Keratinocyte (primary cell): ENCODE measurements at regions not wholly inside any gene's neighbourhood (a gene's known extent, or its start where the extent isn't known, plus 50 kb on each side); places are given as distances from the start of the nearest gene placed in this dataset.

Experiments
- DNase-seq: peaks from one replicate; pipeline ENCODE4 v3.0.0-alpha.2; 2011; ENCODE audit warnings: low read depth, missing footprints, low spot score
- FAIRE-seq: peaks from 2 replicates; lab custom pipeline; 2011; peaks lifted over from hg19 to GRCh38; lab: Jason Lieb, UNC
- H2AFZ ChIP-seq: 2 replicates; pipeline ENCODE4 v1.6.0; 2012; ENCODE audit warnings: low read length, control low read depth, inconsistent platforms; ENCODE audit not compliant: control insufficient read depth
- H3K27ac ChIP-seq: 2 replicates; pipeline ENCODE4 v1.5.1; 2011; ENCODE audit warnings: low read length; ENCODE audit not compliant: control insufficient read depth, insufficient read depth
- H3K27me3 ChIP-seq: 3 replicates; pipeline ENCODE4 v1.6.0; 2011; ENCODE audit warnings: low read length; ENCODE audit not compliant: control insufficient read depth, insufficient read depth; ENCODE audit errors: extremely low read depth
- H3K36me3 ChIP-seq, 2 experiments: 2 replicates in 1 of 2; 3 replicates in 1 of 2; pipeline ENCODE4 v1.5.1; 2011; ENCODE audit warnings: low read length in 2 of 2, mild to moderate bottlenecking in 1 of 2; ENCODE audit not compliant: control insufficient read depth in 2 of 2, insufficient read depth in 2 of 2; ENCODE audit errors: extremely low read depth in 1 of 2
- H3K4me1 ChIP-seq: 3 replicates; pipeline ENCODE4 v1.5.1; 2011; ENCODE audit warnings: low read length; ENCODE audit not compliant: control insufficient read depth, insufficient read depth; ENCODE audit errors: extremely low read depth
- H3K4me2 ChIP-seq: 3 replicates; pipeline ENCODE4 v1.6.0; 2011; ENCODE audit warnings: low read depth, low read length; ENCODE audit not compliant: control insufficient read depth, insufficient read depth; ENCODE audit errors: extremely low read depth
- H3K4me3 ChIP-seq, 3 experiments: fragments of 200-600 bp in 1 of 3; sonication (generic) in 1 of 3; 2 replicates in 2 of 3; 3 replicates in 1 of 3; pipeline ENCODE4 v1.5.1; 2011 to 2016; ENCODE audit warnings: low read length in 3 of 3, mild to moderate bottlenecking in 3 of 3, control low read depth in 2 of 3, inconsistent platforms in 1 of 3, low read depth in 1 of 3, mixed read lengths in 1 of 3, mixed run types in 1 of 3, moderate library complexity in 1 of 3; ENCODE audit not compliant: control insufficient read depth in 2 of 3, insufficient read depth in 2 of 3; ENCODE audit errors: extremely low read depth in 1 of 3
- H3K79me2 ChIP-seq: 2 replicates; pipeline ENCODE4 v1.6.0; 2012; ENCODE audit warnings: low read length; ENCODE audit not compliant: control insufficient read depth, insufficient read depth
- H3K9ac ChIP-seq: 3 replicates; pipeline ENCODE4 v1.6.0; 2011; ENCODE audit warnings: low read length; ENCODE audit not compliant: control insufficient read depth, insufficient read depth; ENCODE audit errors: extremely low read depth
- H3K9me1 ChIP-seq: 3 replicates; pipeline ENCODE4 v1.6.0; 2011; ENCODE audit warnings: low read length; ENCODE audit not compliant: control insufficient read depth, insufficient read depth; ENCODE audit errors: extremely low read depth
- H3K9me3 ChIP-seq: 2 replicates; pipeline ENCODE4 v1.5.1; 2012; ENCODE audit warnings: low read depth, low read length; ENCODE audit not compliant: control insufficient read depth
- H4K20me1 ChIP-seq: 3 replicates; pipeline ENCODE4 v1.6.0; 2011; ENCODE audit warnings: low read length; ENCODE audit not compliant: control insufficient read depth, insufficient read depth; ENCODE audit errors: extremely low read depth
- CTCF ChIP-seq, 3 experiments: IDR thresholded peaks in 1 of 3; conservative IDR thresholded peaks in 1 of 3; optimal IDR thresholded peaks in 1 of 3; 2 replicates in 2 of 3; 3 replicates in 1 of 3; pipeline versions ENCODE3 to v1.5.1; 2011; ENCODE audit warnings: low read length in 3 of 3, mild to moderate bottlenecking in 3 of 3, moderate library complexity in 2 of 3, control low read depth in 1 of 3, inconsistent platforms in 1 of 3; ENCODE audit not compliant: insufficient read depth in 2 of 3; ENCODE audit errors: extremely low read depth in 1 of 3
- EZH2 ChIP-seq: IDR thresholded peaks from one replicate; pipeline ENCODE4 v1.6.1; 2012; ENCODE audit warnings: inconsistent platforms, mild to moderate bottlenecking, low read length, moderate library complexity
- dilution Hi-C: fragments of 300-500 bp; cut with MboI; formaldehyde crosslinking; loops from one replicate; pipeline ENCODE4 v1.7.0; 2020; ENCODE audit warnings: low sequenced_read_pairs; ENCODE audit not compliant: extremely low pct_ligation_motif_present

GRCh38 chr11:134566311-134566710 lies 154.3 kb upstream of the B3GAT1 start:
- DNase-seq, result no peak
- no peak overlapping the region for H2AFZ ChIP-seq
- no peak overlapping the region for H3K4me2 ChIP-seq
- H4K20me1 ChIP-seq, result no peaks in the 10 kb centered on the region
- no peak for FAIRE-seq
- H3K36me3 ChIP-seq, result no peaks in the 10 kb centered on the region
- TF ChIP-seq CTCF (optimal IDR thresholded peaks at IDR 0.05 in 1 of 3, IDR thresholded peaks at IDR 0.05 in 1 of 3, conservative IDR thresholded peaks at IDR 0.05 in 1 of 3; ENCODE audit: extremely low read depth in 1 of 3, insufficient read depth in 2 of 3, low read length in 3 of 3), result no peak
- no peak for TF ChIP-seq EZH2
- no peaks in the 10 kb centered on the region for H3K79me2 ChIP-seq
- no peaks in the 10 kb centered on the region for H3K27me3 ChIP-seq
- no peaks in the 10 kb centered on the region for H3K4me1 ChIP-seq
- no peaks in the 10 kb centered on the region for H3K9me1 ChIP-seq
- no peak overlapping the region for H3K27ac ChIP-seq
- H3K9me3 ChIP-seq, result peaks cover 2% of the 10 kb centered on the region
- no peak overlapping the region for H3K4me3 ChIP-seq
- no peak overlapping the region for H3K9ac ChIP-seq
- dilution Hi-C loops, result no loop called here

GRCh38 chr11:134565343-134565891 lies 153.4 kb upstream of the B3GAT1 start:
- no peak for FAIRE-seq
- no peak overlapping the region for H3K4me2 ChIP-seq
- no peak overlapping the region for H2AFZ ChIP-seq

More at GRCh38 chr11:134565343-134565891, 153.4 kb upstream of the B3GAT1 start:
- Histone ChIP-seq H3K4me3 (no peak overlapping the region), H3K4me1 (no peaks in the 10 kb centered on the region), H3K9ac (no peak overlapping the region), H4K20me1 (no peaks in the 10 kb centered on the region), H3K79me2 (no peaks in the 10 kb centered on the region), H3K27me3 (no peaks in the 10 kb centered on the region), H3K9me3 (peaks cover 2% of the 10 kb centered on the region), H3K27ac (no peak overlapping the region), H3K36me3 (no peaks in the 10 kb centered on the region), H3K9me1 (no peaks in the 10 kb centered on the region)
- no peak for DNase-seq
- TF ChIP-seq CTCF (optimal IDR thresholded peaks at IDR 0.05 in 1 of 3, IDR thresholded peaks at IDR 0.05 in 1 of 3, conservative IDR thresholded peaks at IDR 0.05 in 1 of 3; ENCODE audit: extremely low read depth in 1 of 3, insufficient read depth in 2 of 3, low read length in 3 of 3) (no peak), EZH2 (no peak)
- dilution Hi-C loops, result no loop called here
